H1 (cell line): ENCODE measurements at regions not wholly inside any gene's neighbourhood (a gene's known extent, or its start where the extent isn't known, plus 50 kb on each side); places are given as distances from the start of the nearest gene placed in this dataset.

Experiments used
- USF2 ChIP-seq: IDR thresholded peaks from 2 replicates; pipeline ENCODE4 v1.6.1; 2011; ENCODE audit warnings: low read length, improper control_type of control experiment
- TF ChIP-seq, protein P1 (sequence below): IDR thresholded peaks from 2 replicates; pipeline ENCODE4 v1.6.1; 2012; ENCODE audit warnings: inconsistent platforms

- TF ChIP-seq USF2, result no peak
- TF ChIP-seq, protein P1, sequence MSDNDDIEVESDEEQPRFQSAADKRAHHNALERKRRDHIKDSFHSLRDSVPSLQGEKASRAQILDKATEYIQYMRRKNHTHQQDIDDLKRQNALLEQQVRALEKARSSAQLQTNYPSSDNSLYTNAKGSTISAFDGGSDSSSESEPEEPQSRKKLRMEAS, result no peak
Measured at GRCh38 chr4:72977936-72978485, 91.5 kb downstream of the COX18 start (continued).
